Activated T-cell treated with anti-CD3 and anti-CD28 coated beads, Interleukin-2, amount 50 U/mL, for 24 hours (primary cell): ENCODE measurements at regions not wholly inside any gene's neighbourhood (a gene's known extent, or its start where the extent isn't known, plus 50 kb on each side); places are given as distances from the start of the nearest gene placed in this dataset.

ENCODE experiments used
- DNase-seq: peaks from one replicate; pipeline ENCODE4 v3.0.0-alpha.2; 2020
- H3K27ac Mint-ChIP-seq: 2 replicates; pipeline ENCODE4 v1.8.0; 2020; ENCODE audit warnings: mild to moderate bottlenecking, mixed read lengths
- H3K27me3 Mint-ChIP-seq: 2 replicates; pipeline ENCODE4 v1.8.0; 2020; ENCODE audit warnings: mixed read lengths
- H3K36me3 Mint-ChIP-seq: 2 replicates; pipeline ENCODE4 v1.8.0; 2020; ENCODE audit warnings: low read depth, mixed read lengths
- H3K4me1 Mint-ChIP-seq: 2 replicates; pipeline ENCODE4 v1.8.0; 2020; ENCODE audit warnings: low read depth, mixed read lengths
- H3K4me3 Mint-ChIP-seq: 2 replicates; pipeline ENCODE4 v1.8.0; 2020; ENCODE audit warnings: mild to moderate bottlenecking, moderate library complexity, mixed read lengths
- H3K9me3 Mint-ChIP-seq: 2 replicates; pipeline ENCODE4 v1.8.0; 2020; ENCODE audit warnings: mixed read lengths

DNA sequence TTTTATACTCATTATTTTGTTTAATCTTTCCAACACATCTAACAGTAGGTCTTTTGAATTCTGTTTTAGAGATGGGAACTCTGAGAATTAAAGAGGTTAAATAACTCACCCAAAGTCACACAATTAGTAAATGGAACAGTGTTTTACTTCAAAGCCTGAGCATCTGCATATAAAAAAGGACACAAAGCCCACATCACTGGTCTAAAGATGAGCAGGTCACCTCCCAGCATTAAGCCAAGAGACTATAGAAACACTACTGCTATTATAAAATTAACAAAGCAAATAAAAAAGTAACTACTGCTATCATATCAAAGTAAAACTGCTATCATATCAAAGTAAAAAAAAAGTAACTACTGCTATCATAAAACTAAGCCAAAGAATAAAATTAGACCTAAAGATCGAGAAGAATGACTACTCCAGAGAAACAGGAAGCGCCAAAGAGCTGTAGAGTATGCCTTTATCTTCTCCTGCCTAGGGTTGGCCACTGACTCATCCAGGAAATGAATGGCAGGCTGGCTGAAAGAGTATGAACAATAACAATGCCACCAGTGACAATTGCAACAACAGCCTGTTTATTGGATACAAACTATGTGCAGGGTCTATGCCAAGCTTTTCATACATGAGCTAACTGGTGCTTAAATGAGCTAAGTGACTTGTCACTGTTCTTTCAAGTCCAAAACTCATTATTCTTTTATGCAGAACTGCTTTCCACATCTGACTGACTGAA lies 1153.0 kb upstream of the TENM4 start:
- H3K9me3 Mint-ChIP-seq, result peaks cover 15% of the 10 kb centered on the region
- DNase-seq, result no peak
- H3K27me3 Mint-ChIP-seq, result no peaks in the 10 kb centered on the region
- no peak overlapping the region for H3K4me3 Mint-ChIP-seq
- no peaks in the 10 kb centered on the region for H3K4me1 Mint-ChIP-seq
- H3K27ac Mint-ChIP-seq, result no peak overlapping the region
- H3K36me3 Mint-ChIP-seq, result no peaks in the 10 kb centered on the region

DNA sequence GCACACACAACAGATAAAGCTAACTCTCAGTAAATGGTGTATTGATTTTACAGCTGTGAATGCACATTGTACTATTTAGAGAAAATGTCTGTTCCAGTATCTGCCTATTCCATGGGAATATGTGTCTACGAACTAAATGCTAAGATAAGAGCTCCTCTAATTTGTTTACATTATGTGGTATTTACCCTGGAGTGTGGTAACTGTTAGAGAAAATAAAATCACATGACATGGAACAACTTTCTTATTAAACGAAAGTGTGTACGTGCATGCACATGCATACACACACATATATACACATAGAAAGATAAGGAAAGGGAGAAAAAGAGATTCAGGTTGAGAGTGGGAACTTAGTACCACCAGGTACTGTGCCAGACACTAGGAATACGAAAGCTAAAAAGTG lies 1151.7 kb upstream of the TENM4 start:
- H3K9me3 Mint-ChIP-seq, result peaks cover 15% of the 10 kb centered on the region
- no peak overlapping the region for H3K27ac Mint-ChIP-seq
- no peaks in the 10 kb centered on the region for H3K36me3 Mint-ChIP-seq
- H3K4me3 Mint-ChIP-seq, result no peak overlapping the region
- DNase-seq, result no peak
- no peaks in the 10 kb centered on the region for H3K4me1 Mint-ChIP-seq
- no peaks in the 10 kb centered on the region for H3K27me3 Mint-ChIP-seq

DNA sequence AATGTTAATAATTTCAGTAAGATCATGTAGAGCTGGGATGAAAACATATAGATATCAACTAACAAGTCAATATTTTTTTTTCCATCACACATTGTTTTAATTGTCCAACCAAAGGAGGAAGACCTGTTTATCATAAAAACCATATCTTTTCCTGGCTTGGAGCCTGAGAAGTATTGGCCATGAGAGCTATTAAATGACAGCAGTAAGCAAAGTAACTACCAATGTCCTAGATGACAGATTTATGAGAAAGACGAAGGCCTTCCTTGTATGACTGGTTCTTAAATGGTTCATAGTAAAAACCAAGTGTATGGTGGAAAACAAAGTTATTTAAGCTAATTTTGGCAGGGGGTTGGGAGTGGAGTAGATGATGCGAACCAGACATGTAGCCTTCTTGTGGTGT lies 1147.1 kb upstream of the TENM4 start:
- Mint-ChIP-seq H3K9me3 (peaks cover 19% of the 10 kb centered on the region), H3K27me3 (no peaks in the 10 kb centered on the region), H3K27ac (no peak overlapping the region), H3K4me1 (no peaks in the 10 kb centered on the region), H3K36me3 (no peaks in the 10 kb centered on the region), H3K4me3 (no peak overlapping the region)
- no peak for DNase-seq

DNA sequence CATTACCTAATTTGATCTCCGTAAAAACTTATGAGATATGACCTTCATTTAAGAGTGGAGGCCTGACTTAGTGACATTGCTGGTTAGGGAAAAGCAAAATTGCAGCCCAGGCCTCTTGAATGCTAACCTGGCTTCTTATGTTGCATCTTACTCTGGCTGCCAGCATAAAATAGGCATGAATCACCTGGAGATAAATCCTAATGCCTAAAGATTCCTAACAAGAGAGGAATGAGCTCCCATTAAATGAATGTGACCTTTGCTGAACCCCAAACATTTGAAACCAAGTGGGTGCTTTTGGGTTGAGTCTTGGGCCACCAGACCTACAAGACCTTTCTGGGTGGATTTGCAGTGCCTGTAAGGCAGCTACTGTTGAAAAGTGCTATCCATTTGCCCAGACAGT lies 1145.6 kb upstream of the TENM4 start:
- Mint-ChIP-seq H3K27ac (no peak overlapping the region), H3K27me3 (no peaks in the 10 kb centered on the region), H3K36me3 (no peaks in the 10 kb centered on the region), H3K9me3 (peaks cover 21% of the 10 kb centered on the region), H3K4me1 (no peaks in the 10 kb centered on the region), H3K4me3 (no peak overlapping the region)
- DNase-seq, result no peak

DNA sequence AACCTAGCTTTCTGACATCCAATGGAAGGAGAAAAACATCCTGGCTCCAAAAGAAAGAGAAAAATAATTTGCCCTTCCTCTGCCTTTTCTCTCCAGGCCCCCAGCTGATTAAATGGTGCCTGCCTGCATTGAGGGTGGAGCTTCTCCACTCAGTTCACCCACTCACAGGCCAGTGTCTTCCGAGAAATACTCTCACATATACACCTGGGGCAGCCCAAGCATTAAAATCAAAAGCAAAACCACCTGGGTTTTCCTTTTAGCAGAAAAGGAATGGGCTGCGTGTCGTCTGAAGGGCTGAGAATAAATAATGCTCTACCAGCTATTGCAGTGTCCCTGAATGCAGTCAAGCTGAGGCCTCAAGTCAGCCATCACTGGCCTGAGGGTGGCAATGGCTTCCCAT lies 1143.8 kb upstream of the TENM4 start:
- Mint-ChIP-seq H3K27ac (no peak overlapping the region), H3K9me3 (peaks cover 24% of the 10 kb centered on the region), H3K4me1 (no peaks in the 10 kb centered on the region), H3K4me3 (no peak overlapping the region), H3K36me3 (no peaks in the 10 kb centered on the region), H3K27me3 (no peaks in the 10 kb centered on the region)
- no peak for DNase-seq

DNA sequence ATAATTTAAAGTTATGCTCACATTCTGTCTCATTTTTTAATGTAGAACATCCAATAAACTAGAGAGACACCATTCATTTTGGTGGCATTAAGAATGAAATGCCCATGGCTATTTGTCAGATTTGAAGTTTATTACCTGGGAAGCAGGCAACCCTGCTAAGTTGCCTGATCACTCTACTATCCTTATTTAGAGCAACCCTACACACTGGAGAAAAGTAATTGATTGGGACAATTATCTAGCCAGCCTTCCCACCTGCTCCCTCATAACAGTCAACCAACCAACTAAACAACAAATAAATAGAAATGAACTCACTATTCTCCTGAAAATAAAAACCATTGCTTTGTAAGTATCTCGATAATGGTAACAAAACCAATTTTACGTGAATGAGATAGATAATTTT lies 1129.0 kb upstream of the TENM4 start:
- peaks cover 25% of the 10 kb centered on the region for H3K9me3 Mint-ChIP-seq
- DNase-seq, result no peak
- no peak overlapping the region for H3K4me3 Mint-ChIP-seq
- H3K27ac Mint-ChIP-seq, result no peak overlapping the region
- H3K36me3 Mint-ChIP-seq, result no peaks in the 10 kb centered on the region
- no peaks in the 10 kb centered on the region for H3K4me1 Mint-ChIP-seq
- no peaks in the 10 kb centered on the region for H3K27me3 Mint-ChIP-seq

DNA sequence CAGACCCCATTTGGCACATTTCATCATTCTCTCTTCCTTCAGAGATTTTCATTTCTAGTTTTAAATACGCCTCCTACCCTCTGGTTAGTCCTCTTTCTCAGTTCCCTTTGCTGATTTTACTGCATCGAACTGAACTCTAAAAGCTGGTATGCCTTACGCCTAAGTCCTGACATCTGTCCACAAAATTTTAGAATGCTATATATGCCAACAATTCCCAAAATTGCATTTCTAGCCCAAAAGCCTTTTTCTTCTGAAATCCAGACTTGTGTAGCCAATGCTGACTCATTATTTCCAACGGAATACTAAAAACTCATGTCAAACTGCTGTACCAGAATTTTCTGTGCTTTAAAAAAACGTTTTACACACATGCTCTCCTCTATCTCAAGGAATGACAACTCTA lies 1124.4 kb upstream of the TENM4 start:
- Mint-ChIP-seq H3K4me3 (no peak overlapping the region), H3K9me3 (peaks cover 10% of the 10 kb centered on the region), H3K4me1 (no peaks in the 10 kb centered on the region), H3K27ac (no peak overlapping the region), H3K27me3 (no peaks in the 10 kb centered on the region), H3K36me3 (no peaks in the 10 kb centered on the region)
- DNase-seq, result no peak

DNA sequence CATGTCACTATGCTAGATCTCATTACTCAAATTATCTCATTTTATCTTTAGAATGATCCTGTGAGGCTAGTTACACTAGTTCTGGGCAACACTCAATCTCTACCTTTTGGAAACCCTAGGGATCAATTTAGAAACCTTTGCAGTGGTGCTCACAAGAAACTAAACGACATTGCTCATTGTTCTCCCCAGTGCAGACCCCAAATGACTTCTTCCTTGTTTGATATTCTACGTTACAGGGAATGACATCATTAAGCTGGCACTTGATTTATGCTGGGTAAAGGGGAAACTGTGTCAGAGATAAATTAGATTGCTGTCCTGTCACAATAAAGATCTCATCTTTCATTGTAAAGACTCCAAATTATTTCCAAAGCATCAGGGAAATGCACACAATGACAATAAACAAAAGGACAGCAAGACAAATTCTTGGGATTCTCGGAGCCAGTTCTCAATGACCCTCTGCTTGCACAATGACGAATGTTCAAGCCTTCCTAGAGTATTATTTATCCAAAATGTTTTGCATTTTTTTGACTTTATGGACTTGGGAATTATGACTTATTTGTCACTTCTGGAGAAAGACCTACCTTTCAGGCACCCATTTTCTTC lies 1121.8 kb upstream of the TENM4 start:
- no peaks in the 10 kb centered on the region for H3K27me3 Mint-ChIP-seq
- H3K9me3 Mint-ChIP-seq, result peaks cover 12% of the 10 kb centered on the region
- no peaks in the 10 kb centered on the region for H3K4me1 Mint-ChIP-seq
- no peak for DNase-seq
- no peak overlapping the region for H3K27ac Mint-ChIP-seq
- H3K36me3 Mint-ChIP-seq, result no peaks in the 10 kb centered on the region
- no peak overlapping the region for H3K4me3 Mint-ChIP-seq

DNA sequence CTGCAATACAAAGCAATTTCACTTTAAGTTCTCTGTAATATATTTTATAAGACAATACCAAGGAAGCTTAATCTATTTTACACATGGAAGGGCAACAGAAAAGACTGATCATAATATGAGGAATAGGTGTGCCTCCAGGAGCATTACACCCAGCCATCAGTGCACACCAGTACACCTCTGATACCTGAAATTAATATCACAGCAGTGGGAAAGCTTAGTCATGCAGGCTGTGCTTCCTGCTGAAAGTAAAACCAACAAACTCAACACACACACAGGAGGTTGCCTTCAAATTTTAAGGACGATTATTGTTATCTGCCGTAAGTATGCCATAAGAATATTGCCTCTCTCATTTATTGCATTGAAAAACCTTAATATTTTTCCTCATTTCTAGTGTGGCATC lies 1119.1 kb upstream of the TENM4 start:
- Mint-ChIP-seq H3K9me3 (peaks cover 17% of the 10 kb centered on the region), H3K27me3 (no peaks in the 10 kb centered on the region), H3K4me3 (no peak overlapping the region), H3K36me3 (no peaks in the 10 kb centered on the region), H3K27ac (no peak overlapping the region), H3K4me1 (no peaks in the 10 kb centered on the region)
- DNase-seq, result no peak

DNA sequence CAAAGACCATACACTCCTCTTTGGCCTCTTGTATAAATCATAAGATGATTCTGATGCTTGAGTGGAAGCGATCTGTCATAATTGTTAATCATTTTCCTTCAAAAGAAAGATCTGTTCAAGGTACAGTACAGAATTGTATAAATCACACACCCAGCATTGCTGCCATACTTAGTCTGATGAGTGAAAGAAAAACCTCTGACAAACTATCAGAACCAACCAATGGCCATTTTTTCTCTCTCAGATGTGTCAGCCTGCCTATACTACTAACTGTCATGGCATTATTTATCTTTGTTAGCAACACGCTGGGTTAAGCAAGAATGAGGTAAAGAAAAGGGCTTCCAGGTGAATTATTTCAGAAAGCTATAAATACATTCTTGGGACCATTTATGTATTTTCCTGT lies 1112.7 kb upstream of the TENM4 start:
- Mint-ChIP-seq H3K27me3 (no peaks in the 10 kb centered on the region), H3K4me1 (no peaks in the 10 kb centered on the region), H3K4me3 (no peak overlapping the region), H3K27ac (no peak overlapping the region), H3K9me3 (peaks cover 30% of the 10 kb centered on the region), H3K36me3 (no peaks in the 10 kb centered on the region)
- DNase-seq, result no peak

DNA sequence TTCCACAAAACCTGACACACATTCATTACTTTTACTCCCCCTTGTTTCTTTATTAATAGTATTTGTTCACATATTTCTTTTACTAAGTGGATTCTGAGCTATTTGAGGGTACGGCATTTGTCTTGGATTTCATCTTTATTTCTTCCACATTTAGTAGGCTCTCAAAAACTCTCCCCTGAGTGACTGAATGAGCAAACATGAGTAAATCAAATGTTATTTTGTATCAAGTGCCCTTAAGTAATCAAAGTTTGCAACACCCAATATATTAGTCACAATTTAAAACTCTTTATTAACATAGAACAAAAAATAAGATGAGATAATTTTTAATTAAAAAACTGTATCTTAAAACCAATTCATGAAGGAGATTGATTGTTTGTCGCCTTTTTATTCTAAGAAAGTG lies 1101.9 kb upstream of the TENM4 start:
- H3K27ac Mint-ChIP-seq, result no peak overlapping the region
- peaks cover 16% of the 10 kb centered on the region for H3K9me3 Mint-ChIP-seq
- no peaks in the 10 kb centered on the region for H3K36me3 Mint-ChIP-seq
- no peaks in the 10 kb centered on the region for H3K27me3 Mint-ChIP-seq
- no peaks in the 10 kb centered on the region for H3K4me1 Mint-ChIP-seq
- no peak for DNase-seq
- H3K4me3 Mint-ChIP-seq, result no peak overlapping the region

DNA sequence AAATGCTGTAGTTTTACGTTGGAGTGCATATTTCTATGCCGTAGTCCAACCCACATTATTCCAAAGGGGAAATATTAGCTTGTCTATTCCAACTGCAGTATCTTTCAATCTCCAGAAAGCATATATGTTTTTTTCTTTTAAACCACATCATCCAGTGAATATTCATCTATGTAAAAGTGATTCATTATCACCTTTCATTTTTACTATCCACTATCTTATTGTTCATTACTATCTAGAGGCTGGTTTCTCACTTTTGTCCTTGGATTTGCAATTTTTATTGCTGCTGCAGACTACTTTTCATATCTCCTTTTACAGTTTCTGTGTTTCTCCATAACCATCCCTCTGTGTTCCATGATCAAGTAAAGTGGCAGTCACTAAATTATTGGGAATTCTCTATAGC lies 1097.2 kb upstream of the TENM4 start:
- Mint-ChIP-seq H3K9me3 (peaks cover 17% of the 10 kb centered on the region), H3K36me3 (no peaks in the 10 kb centered on the region), H3K4me3 (no peak overlapping the region), H3K27ac (no peak overlapping the region), H3K27me3 (no peaks in the 10 kb centered on the region), H3K4me1 (no peaks in the 10 kb centered on the region)
- DNase-seq, result no peak

DNA sequence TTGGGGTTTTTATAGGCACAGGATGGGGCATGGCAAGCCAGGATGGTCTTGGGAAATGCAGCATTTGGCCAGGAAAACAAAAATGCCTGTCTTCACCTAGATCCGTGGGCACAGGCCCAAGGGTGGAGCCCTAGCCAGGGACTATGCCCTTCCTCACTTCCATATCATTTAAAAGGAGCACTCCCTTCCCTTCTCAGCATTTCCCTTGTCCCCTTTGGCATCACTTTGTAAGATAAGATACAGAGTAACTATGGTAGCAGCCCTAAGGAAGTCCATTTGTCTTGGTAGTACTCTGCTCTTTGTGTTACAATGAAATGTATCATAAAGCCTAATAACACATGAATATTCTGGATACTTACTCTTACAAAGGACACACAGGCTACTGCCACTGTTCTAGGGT lies 1092.6 kb upstream of the TENM4 start:
- peaks cover 24% of the 10 kb centered on the region for H3K9me3 Mint-ChIP-seq
- H3K27me3 Mint-ChIP-seq, result no peaks in the 10 kb centered on the region
- no peaks in the 10 kb centered on the region for H3K36me3 Mint-ChIP-seq
- no peak for DNase-seq
- no peak overlapping the region for H3K27ac Mint-ChIP-seq
- no peak overlapping the region for H3K4me3 Mint-ChIP-seq
- no peaks in the 10 kb centered on the region for H3K4me1 Mint-ChIP-seq

DNA sequence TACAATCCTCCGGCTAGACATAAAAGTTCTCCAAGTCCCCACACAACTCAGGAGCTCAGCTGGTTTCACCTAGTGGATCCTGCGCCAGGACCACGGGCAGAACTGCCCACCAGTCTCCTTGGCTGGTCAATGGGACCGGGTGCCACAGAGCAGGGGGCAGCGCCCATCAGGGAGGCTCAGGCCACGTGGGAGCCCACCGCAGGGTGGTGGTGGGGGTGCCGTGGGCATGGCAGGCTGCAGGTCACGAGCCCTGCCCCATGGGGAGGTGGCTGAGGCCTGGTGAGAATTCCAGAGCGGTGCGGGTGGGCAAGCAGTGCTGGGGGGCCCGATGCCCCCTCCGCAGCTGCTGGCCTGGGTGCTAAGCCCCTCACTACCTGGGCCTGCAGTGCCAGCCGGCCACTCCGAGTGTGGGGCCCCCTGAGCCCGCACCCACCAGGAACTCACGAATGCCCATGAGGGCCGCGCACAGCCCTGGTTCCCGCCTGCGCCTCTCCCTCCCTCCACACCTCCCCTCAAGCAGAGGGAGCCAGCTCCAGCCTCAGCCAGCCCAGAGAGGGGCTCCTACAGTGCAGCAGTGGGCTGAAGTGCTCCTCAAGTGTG lies 1091.9 kb upstream of the TENM4 start:
- H3K4me1 Mint-ChIP-seq, result no peaks in the 10 kb centered on the region
- no peaks in the 10 kb centered on the region for H3K27me3 Mint-ChIP-seq
- H3K4me3 Mint-ChIP-seq, result no peak overlapping the region
- H3K27ac Mint-ChIP-seq, result no peak overlapping the region
- peaks cover 22% of the 10 kb centered on the region for H3K9me3 Mint-ChIP-seq
- DNase-seq, result no peak
- H3K36me3 Mint-ChIP-seq, result no peaks in the 10 kb centered on the region

DNA sequence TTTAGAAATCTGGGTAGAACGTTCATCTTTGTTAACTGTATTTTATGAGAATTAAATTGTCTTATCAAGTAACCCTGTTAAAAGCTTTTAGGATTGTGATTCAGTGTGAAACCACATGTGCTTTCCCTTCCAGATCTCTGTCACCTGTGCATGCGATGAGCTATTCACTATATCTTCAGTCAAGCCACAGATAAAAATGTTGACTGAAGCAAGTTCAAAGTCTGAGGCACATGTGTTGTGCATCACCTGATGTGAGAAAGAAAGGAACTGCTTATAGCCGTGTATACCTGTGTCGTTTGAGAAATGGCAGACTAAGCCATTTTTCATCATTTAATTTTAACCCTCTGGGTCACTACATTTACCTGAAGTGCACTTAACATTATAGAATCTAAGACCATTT lies 1088.9 kb upstream of the TENM4 start:
- Mint-ChIP-seq H3K9me3 (peaks cover 22% of the 10 kb centered on the region), H3K4me3 (no peak overlapping the region), H3K4me1 (no peaks in the 10 kb centered on the region), H3K36me3 (no peaks in the 10 kb centered on the region), H3K27me3 (no peaks in the 10 kb centered on the region), H3K27ac (no peak overlapping the region)
- DNase-seq, result no peak
